ENCODE measurements at regions not wholly inside any gene's neighbourhood (a gene's known extent, or its start where the extent isn't known, plus 50 kb on each side); places are given as distances from the start of the nearest gene placed in this dataset.
"Not testable (repeated sequence)": the region's sequence is repeated elsewhere in the genome, so short reads cannot be mapped to it uniquely, and the experiment has no call there.

GRCh38 chr1:104488296-104489015 lies 738.8 kb downstream of the AMY1C start:
- no peak for DNase-seq

- no peak for DNase-seq
Measured at GRCh38 chr1:104526158-104526795, 776.6 kb downstream of the AMY1C start.

- DNase-seq: no peak
Measured at GRCh38 chr1:104531990-104532389, 782.3 kb downstream of the AMY1C start.

- no peak for DNase-seq
Measured at GRCh38 chr1:104574620-104575019, 824.9 kb downstream of the AMY1C start.

GRCh38 chr1:104592926-104593325 lies 843.2 kb downstream of the AMY1C start:
- DNase-seq: no peak

- DNase-seq: no peak
Measured at GRCh38 chr1:104593413-104594187, 843.9 kb downstream of the AMY1C start.

- no peak for DNase-seq
Measured at GRCh38 chr1:104617474-104617873, 867.8 kb downstream of the AMY1C start.

GRCh38 chr1:104621221-104621620 lies 871.5 kb downstream of the AMY1C start:
- no peak for DNase-seq

- no peak for DNase-seq
Measured at GRCh38 chr1:104624538-104624937, 874.8 kb downstream of the AMY1C start.

- no peak for DNase-seq
Measured at GRCh38 chr1:104629589-104629988, 879.9 kb downstream of the AMY1C start.

GRCh38 chr1:104630567-104631149 lies 881.0 kb downstream of the AMY1C start:
- no peak for DNase-seq

GRCh38 chr1:104636581-104636980 lies 886.9 kb downstream of the AMY1C start:
- no peak for DNase-seq

- DNase-seq: no peak
Measured at GRCh38 chr1:104646233-104646632, 896.5 kb downstream of the AMY1C start.

- no peak for DNase-seq
Measured at GRCh38 chr1:104648269-104648691, 898.6 kb downstream of the AMY1C start.

- DNase-seq: not testable (repeated sequence)
Measured at GRCh38 chr1:104664374-104664773, 914.7 kb downstream of the AMY1C start.

GRCh38 chr1:104665300-104665699 lies 915.6 kb downstream of the AMY1C start:
- no peak for DNase-seq

- no peak for DNase-seq
Measured at GRCh38 chr1:104671684-104672353, 922.1 kb downstream of the AMY1C start.

GRCh38 chr1:104699433-104699832 lies 949.7 kb downstream of the AMY1C start:
- DNase-seq: no peak

GRCh38 chr1:104702731-104703130 lies 953.0 kb downstream of the AMY1C start:
- DNase-seq: no peak

GRCh38 chr1:104706631-104707147 lies 957.0 kb downstream of the AMY1C start:
- DNase-seq: no peak

- no peak for DNase-seq
Measured at GRCh38 chr1:104718752-104719151, 969.1 kb downstream of the AMY1C start.

GRCh38 chr1:104720741-104721140 lies 971.0 kb downstream of the AMY1C start:
- DNase-seq: no peak

- no peak for DNase-seq
Measured at GRCh38 chr1:104726917-104727316, 977.2 kb downstream of the AMY1C start.
